ENCODE measurements at regions not wholly inside any gene's neighbourhood (a gene's known extent, or its start where the extent isn't known, plus 50 kb on each side); places are given as distances from the start of the nearest gene placed in this dataset.

DNA sequence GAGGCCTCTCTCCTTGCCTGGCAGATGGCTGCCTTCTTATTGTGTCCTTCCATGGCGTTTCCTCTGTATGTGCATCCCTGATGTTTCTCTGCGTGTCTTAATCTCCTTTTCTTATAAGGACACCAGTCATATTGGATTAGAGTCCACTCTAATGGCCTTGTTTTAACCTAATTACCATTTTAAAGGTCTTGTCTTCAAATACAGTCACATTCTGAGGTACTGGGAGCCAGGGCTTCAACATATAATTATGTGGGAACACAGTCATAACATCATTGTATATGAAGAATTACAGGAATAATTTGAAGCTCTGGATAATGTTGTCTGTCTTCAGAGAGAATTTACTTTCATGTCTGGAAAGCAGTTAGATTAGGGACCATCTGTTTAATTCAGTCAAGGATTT, 56.4 kb upstream of the PTGFR start:
- TF ChIP-seq, protein P1, sequence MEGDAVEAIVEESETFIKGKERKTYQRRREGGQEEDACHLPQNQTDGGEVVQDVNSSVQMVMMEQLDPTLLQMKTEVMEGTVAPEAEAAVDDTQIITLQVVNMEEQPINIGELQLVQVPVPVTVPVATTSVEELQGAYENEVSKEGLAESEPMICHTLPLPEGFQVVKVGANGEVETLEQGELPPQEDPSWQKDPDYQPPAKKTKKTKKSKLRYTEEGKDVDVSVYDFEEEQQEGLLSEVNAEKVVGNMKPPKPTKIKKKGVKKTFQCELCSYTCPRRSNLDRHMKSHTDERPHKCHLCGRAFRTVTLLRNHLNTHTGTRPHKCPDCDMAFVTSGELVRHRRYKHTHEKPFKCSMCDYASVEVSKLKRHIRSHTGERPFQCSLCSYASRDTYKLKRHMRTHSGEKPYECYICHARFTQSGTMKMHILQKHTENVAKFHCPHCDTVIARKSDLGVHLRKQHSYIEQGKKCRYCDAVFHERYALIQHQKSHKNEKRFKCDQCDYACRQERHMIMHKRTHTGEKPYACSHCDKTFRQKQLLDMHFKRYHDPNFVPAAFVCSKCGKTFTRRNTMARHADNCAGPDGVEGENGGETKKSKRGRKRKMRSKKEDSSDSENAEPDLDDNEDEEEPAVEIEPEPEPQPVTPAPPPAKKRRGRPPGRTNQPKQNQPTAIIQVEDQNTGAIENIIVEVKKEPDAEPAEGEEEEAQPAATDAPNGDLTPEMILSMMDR (IDR thresholded peaks at IDR 0.05; ENCODE audit: low read depth, low read length): no peak
- TF ChIP-seq EZH2phosphoT487 (IDR thresholded peaks at IDR 0.05; ENCODE audit: low read depth): no peak

All from OCI-LY3 (cell line).